Sigmoid colon (tissue), 6 donors: ENCODE measurements at regions not wholly inside any gene's neighbourhood (a gene's known extent, or its start where the extent isn't known, plus 50 kb on each side); places are given as distances from the start of the nearest gene placed in this dataset.

Experiments used
- DNase-seq: peaks from one replicate; pipeline ENCODE4 v3.0.0-alpha.2; 2019
- H3K27ac ChIP-seq, 4 donors: fragments of 200-600 bp; sonication (generic); one replicate each; pipeline ENCODE4 v1.5.1; 2016 to 2019; ENCODE audit warnings: mild to moderate bottlenecking in 1 of 4
- H3K27me3 ChIP-seq, 3 donors: fragments of 200-600 bp; sonication (generic); one replicate each; pipeline ENCODE4 v1.5.1; 2019; ENCODE audit warnings: mild to moderate bottlenecking in 1 of 3
- H3K36me3 ChIP-seq, 4 donors: fragments of 200-600 bp; sonication (generic); one replicate each; pipeline ENCODE4 v1.5.1; 2016 to 2019
- H3K4me1 ChIP-seq, 4 donors: fragments of 200-600 bp; sonication (generic); one replicate each; pipeline ENCODE4 v1.5.1; 2017 to 2019
- H3K4me3 ChIP-seq, 4 donors: fragments of 200-600 bp; sonication (generic); one replicate each; pipeline ENCODE4 v1.5.1; 2017 to 2019; ENCODE audit warnings: mild to moderate bottlenecking in 2 of 4, moderate library complexity in 1 of 4
- H3K9me3 ChIP-seq, 4 donors: fragments of 200-600 bp in 3 of 4; sonication (generic) in 3 of 4; one replicate each; pipeline versions ENCODE4 v1.5.1 to v1.6.1; 2013 to 2019
- CTCF ChIP-seq, 4 experiments: fragments of 450-650 bp in 3 of 4; fragments of 200-600 bp in 1 of 4; IDR thresholded peaks; one replicate each; pipeline ENCODE4 v1.5.1; 2016 to 2019; ENCODE audit warnings: antibody characterized with exemption in 4 of 4, mild to moderate bottlenecking in 3 of 4, moderate library complexity in 2 of 4
- EP300 ChIP-seq, 4 donors: sonication (generic); formaldehyde crosslinking; IDR thresholded peaks; one replicate each; pipeline ENCODE4 v1.6.1; 2017; ENCODE audit warnings: antibody characterized with exemption in 4 of 4
- POLR2A ChIP-seq, 2 donors: fragments of 450-650 bp; IDR thresholded peaks; one replicate each; pipeline ENCODE4 v1.6.1; 2016; ENCODE audit warnings: antibody characterized with exemption in 2 of 2, mild to moderate bottlenecking in 2 of 2, moderate library complexity in 2 of 2
- POLR2AphosphoS5 ChIP-seq, 4 donors: sonication (generic); formaldehyde crosslinking; IDR thresholded peaks; one replicate each; pipeline ENCODE4 v1.6.1; 2017; ENCODE audit warnings: antibody characterized with exemption in 4 of 4
- WGBS, 2 donors: extraction: QIAGEN DNeasy Blood & Tissue Kit; methylation state at CpG; one replicate each; pipeline ENCODE4 v1.1.7; 2013; 5-methylcytosine and 5-hydroxymethylcytosine counted together
- intact Hi-C: fragments of 100-400 bp; cut with DNase I; formaldehyde crosslinking; loops from one replicate; pipeline ENCODE4 v1.15.1; 2023
- donor health status: healthy with polysubstance abuse.
- donor health status: healthy.

GRCh38 chr3:146830231-146830630 lies 225.1 kb upstream of the PLSCR5 start:
- TF ChIP-seq POLR2A (IDR thresholded peaks at IDR 0.05) (no peak), EP300 (IDR thresholded peaks at IDR 0.05) (no peak), POLR2AphosphoS5 (IDR thresholded peaks at IDR 0.05) (no peak), CTCF (IDR thresholded peaks at IDR 0.05) (no peak)
- no peaks in the 10 kb centered on the region for H3K9me3 ChIP-seq
- DNase-seq = no peak
- no peak overlapping the region for H3K4me3 ChIP-seq
- intact Hi-C loops = no loop called here
- no peaks in the 10 kb centered on the region for H3K4me1 ChIP-seq
- H3K27ac ChIP-seq = no peak overlapping the region
- H3K27me3 ChIP-seq = no peaks in the 10 kb centered on the region
- no peaks in the 10 kb centered on the region for H3K36me3 ChIP-seq

GRCh38 chr3:146827836-146828235 lies 222.7 kb upstream of the PLSCR5 start:
- Histone ChIP-seq H3K9me3 (no peaks in the 10 kb centered on the region), H3K4me1 (peaks cover 0 to 9% (median 7%) of the 10 kb centered on the region in 4 donors), H3K36me3 (no peaks in the 10 kb centered on the region), H3K27ac (no peak overlapping the region), H3K27me3 (no peaks in the 10 kb centered on the region), H3K4me3 (no peak overlapping the region)
- TF ChIP-seq POLR2A (IDR thresholded peaks at IDR 0.05) (no peak), CTCF (IDR thresholded peaks at IDR 0.05) (no peak), EP300 (IDR thresholded peaks at IDR 0.05) (no peak), POLR2AphosphoS5 (IDR thresholded peaks at IDR 0.05) (no peak)
- intact Hi-C loops = no loop called here
- DNase-seq = no peak
- 5 to 13% methylated on average over 1 of the region's 1 CpG for WGBS, 2 donors

- H3K27me3 ChIP-seq = no peaks in the 10 kb centered on the region
- intact Hi-C loops = no loop called here
- peaks cover 0 to 9% (median 7%) of the 10 kb centered on the region in 4 donors for H3K4me1 ChIP-seq
- TF ChIP-seq CTCF (IDR thresholded peaks at IDR 0.05) = no peak
- TF ChIP-seq EP300 (IDR thresholded peaks at IDR 0.05) = no peak
- TF ChIP-seq POLR2AphosphoS5 (IDR thresholded peaks at IDR 0.05) = no peak
- TF ChIP-seq POLR2A (IDR thresholded peaks at IDR 0.05) = no peak
- WGBS, 2 donors = 13 to 44% methylated on average over 1 of the region's 1 CpG
- no peak for DNase-seq
- no peak overlapping the region for H3K27ac ChIP-seq
- H3K4me3 ChIP-seq = no peak overlapping the region
- no peaks in the 10 kb centered on the region for H3K9me3 ChIP-seq
- H3K36me3 ChIP-seq = no peaks in the 10 kb centered on the region
Observed at GRCh38 chr3:146823622-146824021, 218.5 kb upstream of the PLSCR5 start.

GRCh38 chr3:146818866-146819265 lies 213.7 kb upstream of the PLSCR5 start:
- intact Hi-C loops = loop anchor here (10.0 kb wide), 1 partner anchor 1256 kb away; no protein-coding TSS in a partner anchor
- no peak for DNase-seq
- Histone ChIP-seq H3K27ac (no peak overlapping the region), H3K4me1 (peaks cover 0 to 14% (median 7%) of the 10 kb centered on the region in 4 donors), H3K4me3 (no peak overlapping the region), H3K9me3 (no peaks in the 10 kb centered on the region), H3K27me3 (no peaks in the 10 kb centered on the region), H3K36me3 (no peaks in the 10 kb centered on the region)
- no peak for TF ChIP-seq CTCF (IDR thresholded peaks at IDR 0.05)
- TF ChIP-seq EP300 (IDR thresholded peaks at IDR 0.05) = no peak
- no peak for TF ChIP-seq POLR2AphosphoS5 (IDR thresholded peaks at IDR 0.05)
- no peak for TF ChIP-seq POLR2A (IDR thresholded peaks at IDR 0.05)
- WGBS, 2 donors = 46 to 62% methylated on average over 3 of the region's 3 CpGs

GRCh38 chr3:146818301-146818700 lies 213.2 kb upstream of the PLSCR5 start:
- H3K4me3 ChIP-seq = no peak overlapping the region
- H3K27ac ChIP-seq = no peak overlapping the region
- no peaks in the 10 kb centered on the region for H3K9me3 ChIP-seq
- DNase-seq = no peak
- peaks cover 0 to 11% (median 5%) of the 10 kb centered on the region in 4 donors for H3K4me1 ChIP-seq
- intact Hi-C loops = loop anchor here (10.0 kb wide), 1 partner anchor 1256 kb away; no protein-coding TSS in a partner anchor
- H3K27me3 ChIP-seq = no peaks in the 10 kb centered on the region
- WGBS, 2 donors = 59 to 67% methylated on average over 4 of the region's 4 CpGs
- no peak for TF ChIP-seq CTCF (IDR thresholded peaks at IDR 0.05)
- TF ChIP-seq EP300 (IDR thresholded peaks at IDR 0.05) = no peak
- no peak for TF ChIP-seq POLR2AphosphoS5 (IDR thresholded peaks at IDR 0.05)
- TF ChIP-seq POLR2A (IDR thresholded peaks at IDR 0.05) = no peak
- H3K36me3 ChIP-seq = no peaks in the 10 kb centered on the region
